GM12878 (cell line): ENCODE measurements at regions not wholly inside any gene's neighbourhood (a gene's known extent, or its start where the extent isn't known, plus 50 kb on each side); places are given as distances from the start of the nearest gene placed in this dataset.

Experiments used
- ATAC-seq: fragments of 200-7000 bp; cut with Tn5 transposase; 3 replicates; pipeline ENCODE4 v1.9.1; 2020; ENCODE audit warnings: mild to moderate bottlenecking, moderate library complexity
- BruUV-seq: library from RNA; stranded (reverse); fragments of 400-500 nt; replicated peaks from 2 replicates; lab custom pipeline; 2021; lab: Mats Ljungman, UMichigan
- CTCF ChIA-PET: fragments of 300-600 bp; sonication (Branson Sonifier 250); formaldehyde crosslinking; extraction: SDS; loops from one replicate; lab custom pipeline; 2021; ENCODE audit warnings: inconsistent platforms; lab: Yijun Ruan, JAX
- POLR2A ChIA-PET: fragments of 350-600 bp; formaldehyde crosslinking; extraction: SDS; loops from one replicate; lab custom pipeline; 2021; ENCODE audit warnings: inconsistent platforms; lab: Charles Lee
- RAD21 ChIA-PET: fragments of 300-600 bp; sonication (Branson Sonifier 250); formaldehyde crosslinking; loops from one replicate; lab custom pipeline; 2023; ENCODE audit warnings: antibody characterized with exemption; ENCODE audit not compliant: unreplicated experiment; lab: Charles Lee
- SMC1A ChIA-PET: fragments of 300-600 bp; sonication (Branson Sonifier 250); formaldehyde crosslinking; loops from one replicate; lab custom pipeline; 2023; ENCODE audit not compliant: unreplicated experiment, uncharacterized antibody; lab: Charles Lee
- DNase-seq: peaks from one replicate; pipeline ENCODE4 v3.0.0-alpha.2; 2011; ENCODE audit warnings: low read depth, low spot score
- FAIRE-seq: peaks from 3 replicates; lab custom pipeline; 2011; peaks lifted over from hg19 to GRCh38; lab: Jason Lieb, UNC
- H2AFZ ChIP-seq: 2 replicates; pipeline ENCODE4 v1.6.0; 2011; ENCODE audit warnings: low read depth, low read length, control low read depth; ENCODE audit not compliant: control insufficient read depth
- H3K27ac ChIP-seq: 2 replicates; pipeline ENCODE4 v1.5.1; 2011; ENCODE audit warnings: control low read depth; ENCODE audit not compliant: control insufficient read depth, insufficient read depth
- H3K27me3 ChIP-seq, 2 experiments: replicated peaks in 1 of 2; 2 replicates each; pipeline versions ENCODE4 v1.6.0 to v1.6.1; 2011; ENCODE audit warnings: low read length in 1 of 2; ENCODE audit not compliant: control insufficient read depth in 2 of 2, insufficient read depth in 2 of 2
- H3K36me3 ChIP-seq, 2 experiments: 2 replicates each; pipeline ENCODE4 v1.5.1; 2011; ENCODE audit warnings: low read length in 1 of 2; ENCODE audit not compliant: control insufficient read depth in 2 of 2, insufficient read depth in 2 of 2
- H3K4me1 ChIP-seq: 2 replicates; pipeline ENCODE4 v1.6.1; 2011; ENCODE audit warnings: mild to moderate bottlenecking, low read length, moderate library complexity, mixed read lengths; ENCODE audit not compliant: control insufficient read depth, insufficient read depth
- H3K4me2 ChIP-seq: 2 replicates; pipeline ENCODE4 v1.6.0; 2011; ENCODE audit warnings: control low read depth; ENCODE audit not compliant: control insufficient read depth, insufficient read depth
- H3K4me3 ChIP-seq: fragments of 200-600 bp; sonication (generic); 2 replicates; pipeline ENCODE4 v1.5.1; 2016
- H3K79me2 ChIP-seq: 2 replicates; pipeline ENCODE4 v1.6.0; 2011; ENCODE audit warnings: low read length; ENCODE audit not compliant: control insufficient read depth, insufficient read depth
- H3K9ac ChIP-seq: 2 replicates; pipeline ENCODE4 v1.8.0; 2011; ENCODE audit warnings: low read length, control low read depth, mixed read lengths; ENCODE audit not compliant: control insufficient read depth, insufficient read depth
- H3K9me3 ChIP-seq: replicated peaks from 3 replicates; pipeline ENCODE4 v1.5.1; 2011; ENCODE audit warnings: mild to moderate bottlenecking, low read length; ENCODE audit not compliant: control insufficient read depth, insufficient read depth
- H4K20me1 ChIP-seq: 2 replicates; pipeline ENCODE4 v1.6.0; 2011; ENCODE audit not compliant: control insufficient read depth, insufficient read depth
- CBFB ChIP-seq: IDR thresholded peaks from 2 replicates; pipeline ENCODE4 v1.6.1; 2016; ENCODE audit warnings: antibody characterized with exemption, low read depth
- CHD4 ChIP-seq: fragments of 200-600 bp; sonication (generic); IDR thresholded peaks from 2 replicates; pipeline ENCODE4 v1.6.1; 2016; ENCODE audit warnings: mild to moderate bottlenecking
- FOS ChIP-seq: IDR thresholded peaks from 3 replicates; pipeline ENCODE4 v1.6.1; 2011; ENCODE audit warnings: borderline replicate concordance; ENCODE audit not compliant: insufficient read length; ENCODE audit errors: extremely low read depth
- NFYA ChIP-seq: IDR thresholded peaks from 2 replicates; pipeline ENCODE4 v1.6.1; 2011; ENCODE audit warnings: low read depth, mild to moderate bottlenecking, low read length, improper control_type of control experiment, borderline replicate concordance
- SMAD1 ChIP-seq: fragments of 450-650 bp; IDR thresholded peaks from 2 replicates; pipeline ENCODE4 v1.6.1; 2018; ENCODE audit warnings: mild to moderate bottlenecking, low read depth; ENCODE audit not compliant: partially characterized antibody
- SMC3 ChIP-seq: IDR thresholded peaks from 2 replicates; pipeline ENCODE4 v1.6.1; 2011; ENCODE audit warnings: low read length, improper control_type of control experiment, borderline replicate concordance
- WGBS: methylation state at CpG from one replicate; pipeline ENCODE4 v1.1.6; 2016; ENCODE audit warnings: low lambda C conversion rate; ENCODE audit not compliant: insufficient replicate concordance, insufficient coverage; ENCODE audit errors: missing lambda C conversion rate; 5-methylcytosine and 5-hydroxymethylcytosine counted together
- in situ Hi-C: fragments of 300-500 bp; cut with MboI; formaldehyde crosslinking; loops from 9 replicates; pipeline ENCODE4 v1.14.3; 2018; ENCODE audit warnings: mixed read lengths
- intact Hi-C: fragments of 100-400 bp; cut with micrococcal nuclease; formaldehyde crosslinking; loops from one replicate; pipeline ENCODE4 v1.14.2; 2022; ENCODE audit not compliant: unreplicated experiment
- TF ChIP-seq, protein P1 (sequence below): fragments of 150-350 bp; IDR thresholded peaks from 2 replicates; pipeline ENCODE4 v1.6.1; 2016; ENCODE audit warnings: low read depth, low read length
- TF ChIP-seq, protein P2 (sequence below): fragments of 450-650 bp; IDR thresholded peaks from 2 replicates; pipeline ENCODE4 v1.6.1; 2014; ENCODE audit warnings: mild to moderate bottlenecking
- TF ChIP-seq, protein P3 (sequence below): fragments of 450-650 bp; formaldehyde crosslinking; IDR thresholded peaks from 2 replicates; pipeline ENCODE4 v1.4.0; 2020; ENCODE audit warnings: mild to moderate bottlenecking, moderate library complexity
- TF ChIP-seq, protein P4 (sequence below): IDR thresholded peaks from 2 replicates; pipeline ENCODE4 v1.6.1; 2012; ENCODE audit warnings: low read depth, low read length, improper control_type of control experiment
- TF ChIP-seq, protein P5 (sequence below): fragments of 450-650 bp; IDR thresholded peaks from 2 replicates; pipeline ENCODE4 v1.6.1; 2018; ENCODE audit warnings: mild to moderate bottlenecking, low read depth, moderate library complexity; ENCODE audit not compliant: partially characterized antibody

DNA sequence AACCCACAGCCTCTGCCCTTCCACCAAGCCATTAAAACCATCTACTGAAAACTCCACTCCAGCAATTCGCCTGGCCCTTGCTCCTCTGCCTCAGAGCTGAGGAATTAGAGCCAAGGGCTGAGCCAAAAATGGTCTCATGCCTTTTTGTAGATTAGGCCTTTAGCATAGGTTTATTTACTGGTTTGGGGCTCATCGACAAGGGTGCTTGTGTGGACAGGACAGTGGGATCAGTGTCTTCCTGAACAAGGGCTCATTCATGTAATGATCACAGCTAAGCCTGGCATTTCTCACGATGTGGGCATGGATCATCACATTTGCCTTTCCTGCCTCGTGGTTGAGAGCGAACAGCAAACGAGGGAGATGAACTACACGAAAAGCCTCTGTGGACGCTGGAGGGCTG, 59.2 kb upstream of the PHF24 start:
- WGBS = 16% methylated on average over 8 of the region's 8 CpGs
- ChIA-PET RAD21 (interaction anchor here (0.7 to 2.9 kb wide), 21 partner anchors 9 to 701 kb away, joined by 3 to 61 read pairs (median 5); partner anchors contain the start of genes ATOSB, DNAJB5, FANCG and PIGO), CTCF (interaction anchor here (0.9 to 5.9 kb wide), 41 partner anchors 9 to 655 kb away, joined by 3 to 90 read pairs (median 5); partner anchors contain the start of genes ATOSB, DNAJB5 and PIGO), SMC1A (interaction anchor here (0.5 to 3.8 kb wide), 18 partner anchors 9 to 579 kb away, joined by 3 to 54 read pairs (median 5); partner anchors contain the start of genes ATOSB, FANCG and PIGO), POLR2A (no interaction called here)
- H3K79me2 ChIP-seq = no peaks in the 10 kb centered on the region
- H3K27me3 ChIP-seq = no peaks in the 10 kb centered on the region; a peak in 2 of 4 replicates
- no peaks in the 10 kb centered on the region for H3K9me3 ChIP-seq
- DNase-seq = no peak
- H3K36me3 ChIP-seq = no peaks in the 10 kb centered on the region
- intact Hi-C loops = loop anchor here (1.0 to 5.0 kb wide), 5 partner anchors 86 to 578 kb away; partner anchors contain the start of gene PIGO
- no peak overlapping the region for H3K9ac ChIP-seq
- no peak overlapping the region for H3K4me2 ChIP-seq
- no peaks in the 10 kb centered on the region for H4K20me1 ChIP-seq
- no peak for ATAC-seq
- no peaks in the 10 kb centered on the region for H3K4me1 ChIP-seq
- H2AFZ ChIP-seq = no peak overlapping the region
- in situ Hi-C loops = loop anchor here (5.0 kb wide), 1 partner anchor 83 kb away; no protein-coding TSS in a partner anchor
- no TSS peak for BruUV-seq
- no peak overlapping the region for H3K27ac ChIP-seq
- no peak overlapping the region for H3K4me3 ChIP-seq
- FAIRE-seq = no peak
- TF ChIP-seq CHD4 = no peak
- TF ChIP-seq SMC3 = no peak
- TF ChIP-seq, protein P1, sequence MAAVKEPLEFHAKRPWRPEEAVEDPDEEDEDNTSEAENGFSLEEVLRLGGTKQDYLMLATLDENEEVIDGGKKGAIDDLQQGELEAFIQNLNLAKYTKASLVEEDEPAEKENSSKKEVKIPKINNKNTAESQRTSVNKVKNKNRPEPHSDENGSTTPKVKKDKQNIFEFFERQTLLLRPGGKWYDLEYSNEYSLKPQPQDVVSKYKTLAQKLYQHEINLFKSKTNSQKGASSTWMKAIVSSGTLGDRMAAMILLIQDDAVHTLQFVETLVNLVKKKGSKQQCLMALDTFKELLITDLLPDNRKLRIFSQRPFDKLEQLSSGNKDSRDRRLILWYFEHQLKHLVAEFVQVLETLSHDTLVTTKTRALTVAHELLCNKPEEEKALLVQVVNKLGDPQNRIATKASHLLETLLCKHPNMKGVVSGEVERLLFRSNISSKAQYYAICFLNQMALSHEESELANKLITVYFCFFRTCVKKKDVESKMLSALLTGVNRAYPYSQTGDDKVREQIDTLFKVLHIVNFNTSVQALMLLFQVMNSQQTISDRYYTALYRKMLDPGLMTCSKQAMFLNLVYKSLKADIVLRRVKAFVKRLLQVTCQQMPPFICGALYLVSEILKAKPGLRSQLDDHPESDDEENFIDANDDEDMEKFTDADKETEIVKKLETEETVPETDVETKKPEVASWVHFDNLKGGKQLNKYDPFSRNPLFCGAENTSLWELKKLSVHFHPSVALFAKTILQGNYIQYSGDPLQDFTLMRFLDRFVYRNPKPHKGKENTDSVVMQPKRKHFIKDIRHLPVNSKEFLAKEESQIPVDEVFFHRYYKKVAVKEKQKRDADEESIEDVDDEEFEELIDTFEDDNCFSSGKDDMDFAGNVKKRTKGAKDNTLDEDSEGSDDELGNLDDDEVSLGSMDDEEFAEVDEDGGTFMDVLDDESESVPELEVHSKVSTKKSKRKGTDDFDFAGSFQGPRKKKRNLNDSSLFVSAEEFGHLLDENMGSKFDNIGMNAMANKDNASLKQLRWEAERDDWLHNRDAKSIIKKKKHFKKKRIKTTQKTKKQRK = no peak
- TF ChIP-seq, protein P2, sequence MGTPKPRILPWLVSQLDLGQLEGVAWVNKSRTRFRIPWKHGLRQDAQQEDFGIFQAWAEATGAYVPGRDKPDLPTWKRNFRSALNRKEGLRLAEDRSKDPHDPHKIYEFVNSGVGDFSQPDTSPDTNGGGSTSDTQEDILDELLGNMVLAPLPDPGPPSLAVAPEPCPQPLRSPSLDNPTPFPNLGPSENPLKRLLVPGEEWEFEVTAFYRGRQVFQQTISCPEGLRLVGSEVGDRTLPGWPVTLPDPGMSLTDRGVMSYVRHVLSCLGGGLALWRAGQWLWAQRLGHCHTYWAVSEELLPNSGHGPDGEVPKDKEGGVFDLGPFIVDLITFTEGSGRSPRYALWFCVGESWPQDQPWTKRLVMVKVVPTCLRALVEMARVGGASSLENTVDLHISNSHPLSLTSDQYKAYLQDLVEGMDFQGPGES = no peak
- TF ChIP-seq, protein P3, sequence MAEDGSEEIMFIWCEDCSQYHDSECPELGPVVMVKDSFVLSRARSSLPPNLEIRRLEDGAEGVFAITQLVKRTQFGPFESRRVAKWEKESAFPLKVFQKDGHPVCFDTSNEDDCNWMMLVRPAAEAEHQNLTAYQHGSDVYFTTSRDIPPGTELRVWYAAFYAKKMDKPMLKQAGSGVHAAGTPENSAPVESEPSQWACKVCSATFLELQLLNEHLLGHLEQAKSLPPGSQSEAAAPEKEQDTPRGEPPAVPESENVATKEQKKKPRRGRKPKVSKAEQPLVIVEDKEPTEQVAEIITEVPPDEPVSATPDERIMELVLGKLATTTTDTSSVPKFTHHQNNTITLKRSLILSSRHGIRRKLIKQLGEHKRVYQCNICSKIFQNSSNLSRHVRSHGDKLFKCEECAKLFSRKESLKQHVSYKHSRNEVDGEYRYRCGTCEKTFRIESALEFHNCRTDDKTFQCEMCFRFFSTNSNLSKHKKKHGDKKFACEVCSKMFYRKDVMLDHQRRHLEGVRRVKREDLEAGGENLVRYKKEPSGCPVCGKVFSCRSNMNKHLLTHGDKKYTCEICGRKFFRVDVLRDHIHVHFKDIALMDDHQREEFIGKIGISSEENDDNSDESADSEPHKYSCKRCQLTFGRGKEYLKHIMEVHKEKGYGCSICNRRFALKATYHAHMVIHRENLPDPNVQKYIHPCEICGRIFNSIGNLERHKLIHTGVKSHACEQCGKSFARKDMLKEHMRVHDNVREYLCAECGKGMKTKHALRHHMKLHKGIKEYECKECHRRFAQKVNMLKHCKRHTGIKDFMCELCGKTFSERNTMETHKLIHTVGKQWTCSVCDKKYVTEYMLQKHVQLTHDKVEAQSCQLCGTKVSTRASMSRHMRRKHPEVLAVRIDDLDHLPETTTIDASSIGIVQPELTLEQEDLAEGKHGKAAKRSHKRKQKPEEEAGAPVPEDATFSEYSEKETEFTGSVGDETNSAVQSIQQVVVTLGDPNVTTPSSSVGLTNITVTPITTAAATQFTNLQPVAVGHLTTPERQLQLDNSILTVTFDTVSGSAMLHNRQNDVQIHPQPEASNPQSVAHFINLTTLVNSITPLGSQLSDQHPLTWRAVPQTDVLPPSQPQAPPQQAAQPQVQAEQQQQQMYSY = no peak
- TF ChIP-seq, protein P4, sequence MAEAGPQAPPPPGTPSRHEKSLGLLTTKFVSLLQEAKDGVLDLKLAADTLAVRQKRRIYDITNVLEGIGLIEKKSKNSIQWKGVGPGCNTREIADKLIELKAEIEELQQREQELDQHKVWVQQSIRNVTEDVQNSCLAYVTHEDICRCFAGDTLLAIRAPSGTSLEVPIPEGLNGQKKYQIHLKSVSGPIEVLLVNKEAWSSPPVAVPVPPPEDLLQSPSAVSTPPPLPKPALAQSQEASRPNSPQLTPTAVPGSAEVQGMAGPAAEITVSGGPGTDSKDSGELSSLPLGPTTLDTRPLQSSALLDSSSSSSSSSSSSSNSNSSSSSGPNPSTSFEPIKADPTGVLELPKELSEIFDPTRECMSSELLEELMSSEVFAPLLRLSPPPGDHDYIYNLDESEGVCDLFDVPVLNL = no peak
- TF ChIP-seq, protein P5, sequence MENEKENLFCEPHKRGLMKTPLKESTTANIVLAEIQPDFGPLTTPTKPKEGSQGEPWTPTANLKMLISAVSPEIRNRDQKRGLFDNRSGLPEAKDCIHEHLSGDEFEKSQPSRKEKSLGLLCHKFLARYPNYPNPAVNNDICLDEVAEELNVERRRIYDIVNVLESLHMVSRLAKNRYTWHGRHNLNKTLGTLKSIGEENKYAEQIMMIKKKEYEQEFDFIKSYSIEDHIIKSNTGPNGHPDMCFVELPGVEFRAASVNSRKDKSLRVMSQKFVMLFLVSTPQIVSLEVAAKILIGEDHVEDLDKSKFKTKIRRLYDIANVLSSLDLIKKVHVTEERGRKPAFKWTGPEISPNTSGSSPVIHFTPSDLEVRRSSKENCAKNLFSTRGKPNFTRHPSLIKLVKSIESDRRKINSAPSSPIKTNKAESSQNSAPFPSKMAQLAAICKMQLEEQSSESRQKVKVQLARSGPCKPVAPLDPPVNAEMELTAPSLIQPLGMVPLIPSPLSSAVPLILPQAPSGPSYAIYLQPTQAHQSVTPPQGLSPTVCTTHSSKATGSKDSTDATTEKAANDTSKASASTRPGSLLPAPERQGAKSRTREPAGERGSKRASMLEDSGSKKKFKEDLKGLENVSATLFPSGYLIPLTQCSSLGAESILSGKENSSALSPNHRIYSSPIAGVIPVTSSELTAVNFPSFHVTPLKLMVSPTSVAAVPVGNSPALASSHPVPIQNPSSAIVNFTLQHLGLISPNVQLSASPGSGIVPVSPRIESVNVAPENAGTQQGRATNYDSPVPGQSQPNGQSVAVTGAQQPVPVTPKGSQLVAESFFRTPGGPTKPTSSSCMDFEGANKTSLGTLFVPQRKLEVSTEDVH = no peak
- no peak for TF ChIP-seq FOS
- TF ChIP-seq NFYA = no peak
- TF ChIP-seq SMAD1 = no peak
- no peak for TF ChIP-seq CBFB
